Stomach (tissue), 8 donors: ENCODE measurements at regions not wholly inside any gene's neighbourhood (a gene's known extent, or its start where the extent isn't known, plus 50 kb on each side); places are given as distances from the start of the nearest gene placed in this dataset.

ENCODE experiments used
- DNase-seq, 2 donors: peaks; one replicate each; pipeline versions ENCODE4 v3.0.0 to v3.0.0-alpha.2; 2013 to 2019
- H3K27ac ChIP-seq, 5 donors: fragments of 200-600 bp in 4 of 5; sonication (generic) in 4 of 5; one replicate each; pipeline ENCODE4 v1.5.1; 2013 to 2019; ENCODE audit warnings: mild to moderate bottlenecking in 1 of 5, moderate library complexity in 1 of 5
- H3K27me3 ChIP-seq, 3 donors: fragments of 200-600 bp; sonication (generic); one replicate each; pipeline ENCODE4 v1.5.1; 2017 to 2019; ENCODE audit warnings: mixed run types in 1 of 3
- H3K36me3 ChIP-seq, 4 donors: fragments of 200-600 bp; sonication (generic); 1 replicate in 3 of 4; 2 replicates in 1 of 4; pipeline ENCODE4 v1.5.1; 2016 to 2019
- H3K4me1 ChIP-seq, 4 donors: fragments of 200-600 bp; sonication (generic); one replicate each; pipeline ENCODE4 v1.5.1; 2016 to 2019
- H3K4me3 ChIP-seq, 4 donors: fragments of 200-600 bp; sonication (generic) in 3 of 4; one replicate each; pipeline ENCODE4 v1.5.1; 2016 to 2019; ENCODE audit warnings: mild to moderate bottlenecking in 1 of 4
- H3K9me3 ChIP-seq, 4 donors: fragments of 200-600 bp; sonication (generic); one replicate each; pipeline ENCODE4 v1.5.1; 2016 to 2019
- CTCF ChIP-seq, 7 experiments: fragments of 450-650 bp in 4 of 7; fragments of 200-600 bp in 3 of 7; sonication (generic) in 3 of 7; IDR thresholded peaks; one replicate each; pipeline ENCODE4 v1.5.1; 2016 to 2019; ENCODE audit warnings: antibody characterized with exemption in 7 of 7, control low read depth in 2 of 7, mild to moderate bottlenecking in 1 of 7
- EP300 ChIP-seq: sonication (generic); formaldehyde crosslinking; IDR thresholded peaks from one replicate; pipeline ENCODE4 v1.6.1; 2017; ENCODE audit warnings: antibody characterized with exemption
- POLR2A ChIP-seq, 4 donors: fragments of 450-650 bp; IDR thresholded peaks; one replicate each; pipeline ENCODE4 v1.6.1; 2016; ENCODE audit warnings: antibody characterized with exemption in 4 of 4, control low read depth in 2 of 4, mild to moderate bottlenecking in 1 of 4, moderate library complexity in 1 of 4
- POLR2AphosphoS5 ChIP-seq, 3 donors: sonication (generic); formaldehyde crosslinking; IDR thresholded peaks; one replicate each; pipeline ENCODE4 v1.6.1; 2016; ENCODE audit warnings: antibody characterized with exemption in 3 of 3
- WGBS, 5 donors: extraction: QIAGEN DNeasy Blood & Tissue Kit in 3 of 5; methylation state at CpG; one replicate each; pipeline versions ENCODE4 v1.1.5 to v1.1.7; 2013 to 2018; 5-methylcytosine and 5-hydroxymethylcytosine counted together
- intact Hi-C: fragments of 100-400 bp; cut with DNase I; formaldehyde crosslinking; loops from one replicate; pipeline ENCODE4 v1.15.1; 2023; ENCODE audit warnings: low total_unique reads
- donor health status: healthy with polysubstance abuse.
- donor health status: Bipolar disorder and iron deficiency.
- donor health status: healthy.

- no peak for TF ChIP-seq CTCF (IDR thresholded peaks at IDR 0.05)
- no peak for TF ChIP-seq POLR2A (IDR thresholded peaks at IDR 0.05)
- TF ChIP-seq EP300, result no peak
- H3K27me3 ChIP-seq, result no peaks in the 10 kb centered on the region
- WGBS, 5 donors, result 79 to 91% (median 89%) methylated on average over 4 of the region's 4 CpGs
- no peaks in the 10 kb centered on the region for H3K36me3 ChIP-seq
- H3K27ac ChIP-seq, result no peak overlapping the region
- intact Hi-C loops, result no loop called here
- no peak overlapping the region for H3K4me3 ChIP-seq
- H3K4me1 ChIP-seq, result peaks cover 0 to 3% (median 0%) of the 10 kb centered on the region in 4 donors
- no peak for DNase-seq
- no peaks in the 10 kb centered on the region for H3K9me3 ChIP-seq
Measured at GRCh38 chr18:67354692-67355091, 161.8 kb downstream of the DSEL start.

GRCh38 chr18:67354091-67354490 is 162.4 kb downstream of the DSEL start:
- no peaks in the 10 kb centered on the region for H3K36me3 ChIP-seq
- TF ChIP-seq EP300, result no peak
- TF ChIP-seq POLR2A (IDR thresholded peaks at IDR 0.05), result no peak
- TF ChIP-seq POLR2AphosphoS5 (IDR thresholded peaks at IDR 0.05), result no peak
- TF ChIP-seq CTCF (IDR thresholded peaks at IDR 0.05), result no peak
- no peaks in the 10 kb centered on the region for H3K9me3 ChIP-seq
- DNase-seq, result no peak
- H3K27me3 ChIP-seq, result no peaks in the 10 kb centered on the region
- H3K4me1 ChIP-seq, result no peaks in the 10 kb centered on the region
- intact Hi-C loops, result no loop called here
- 0 to 41% (median 33%) methylated on average over 1 of the region's 1 CpG for WGBS, 5 donors
- H3K4me3 ChIP-seq, result no peak overlapping the region
- H3K27ac ChIP-seq, result no peak overlapping the region

- no peak overlapping the region for H3K27ac ChIP-seq
- no peaks in the 10 kb centered on the region for H3K27me3 ChIP-seq
- intact Hi-C loops, result no loop called here
- no peaks in the 10 kb centered on the region for H3K9me3 ChIP-seq
- TF ChIP-seq POLR2AphosphoS5 (IDR thresholded peaks at IDR 0.05) (no peak), POLR2A (IDR thresholded peaks at IDR 0.05) (no peak), CTCF (IDR thresholded peaks at IDR 0.05) (no peak), EP300 (no peak)
- no peaks in the 10 kb centered on the region for H3K4me1 ChIP-seq
- no peak for DNase-seq
- H3K36me3 ChIP-seq, result no peaks in the 10 kb centered on the region
- 29 to 68% (median 56%) methylated on average over 1 of the region's 1 CpG for WGBS, 5 donors
- no peak overlapping the region for H3K4me3 ChIP-seq
Measured at GRCh38 chr18:67347438-67347837, 169.1 kb downstream of the DSEL start.

GRCh38 chr18:67342159-67342558 is 174.4 kb downstream of the DSEL start:
- H3K4me3 ChIP-seq, result no peak overlapping the region
- intact Hi-C loops, result no loop called here
- no peaks in the 10 kb centered on the region for H3K36me3 ChIP-seq
- WGBS, 5 donors, result 38 to 52% (median 49%) methylated on average over 2 of the region's 2 CpGs
- H3K27me3 ChIP-seq, result no peaks in the 10 kb centered on the region
- no peak overlapping the region for H3K27ac ChIP-seq
- H3K9me3 ChIP-seq, result peaks cover 0 to 5% (median 0%) of the 10 kb centered on the region in 4 donors
- no peaks in the 10 kb centered on the region for H3K4me1 ChIP-seq
- no peak for DNase-seq
- TF ChIP-seq CTCF (IDR thresholded peaks at IDR 0.05), result no peak
- TF ChIP-seq EP300, result no peak
- no peak for TF ChIP-seq POLR2AphosphoS5 (IDR thresholded peaks at IDR 0.05)
- TF ChIP-seq POLR2A (IDR thresholded peaks at IDR 0.05), result no peak
